OCI-LY1 (cell line): ENCODE measurements at regions not wholly inside any gene's neighbourhood (a gene's known extent, or its start where the extent isn't known, plus 50 kb on each side); places are given as distances from the start of the nearest gene placed in this dataset.

Source experiments
- H2AFZ ChIP-seq: fragments of 200-600 bp; sonication (generic), shearing (Covaris generic); 2 replicates; pipeline ENCODE4 v1.6.0; 2014; ENCODE audit warnings: antibody characterized with exemption, mild to moderate bottlenecking, low read length
- H3F3A ChIP-seq: fragments of 200-600 bp; sonication (generic), shearing (Covaris generic); 2 replicates; pipeline ENCODE4 v1.6.0; 2014; ENCODE audit warnings: mild to moderate bottlenecking, antibody characterized with exemption, low read length, moderate library complexity; ENCODE audit not compliant: insufficient read depth
- H3K27ac ChIP-seq: fragments of 200-600 bp; sonication (generic); 2 replicates; pipeline ENCODE4 v1.5.1; 2014; ENCODE audit warnings: low read length, mixed run types, mild to moderate bottlenecking, low read depth; ENCODE audit not compliant: poor library complexity, severe bottlenecking
- H3K27me3 ChIP-seq: fragments of 200-600 bp; sonication (generic); 2 replicates; pipeline ENCODE4 v1.6.0; 2014; ENCODE audit warnings: antibody characterized with exemption, mild to moderate bottlenecking, low read length, moderate library complexity; ENCODE audit not compliant: insufficient read depth
- H3K36me3 ChIP-seq: fragments of 200-600 bp; sonication (generic); 2 replicates; pipeline ENCODE4 v1.6.1; 2014; ENCODE audit warnings: mild to moderate bottlenecking, antibody characterized with exemption, low read length, moderate library complexity, mixed read lengths; ENCODE audit not compliant: insufficient read depth
- H3K4me1 ChIP-seq: fragments of 200-600 bp; sonication (generic); 2 replicates; pipeline ENCODE4 v1.5.1; 2014; ENCODE audit warnings: mild to moderate bottlenecking, low read length, moderate library complexity; ENCODE audit not compliant: insufficient read depth, severe bottlenecking
- H3K4me2 ChIP-seq: fragments of 200-600 bp; sonication (generic), shearing (Covaris generic); 2 replicates; pipeline ENCODE4 v1.6.1; 2014; ENCODE audit warnings: low read length
- H3K4me3 ChIP-seq: fragments of 200-600 bp; sonication (generic); 2 replicates; pipeline ENCODE4 v1.5.1; 2014; ENCODE audit warnings: low read length, low read depth, mild to moderate bottlenecking, mixed read lengths; ENCODE audit not compliant: poor library complexity, severe bottlenecking
- H3K79me2 ChIP-seq: fragments of 200-600 bp; shearing (Covaris generic); 2 replicates; pipeline ENCODE4 v1.6.1; 2016; ENCODE audit warnings: mixed run types, low read length, mixed read lengths; ENCODE audit not compliant: insufficient read depth
- H3K9ac ChIP-seq: fragments of 200-600 bp; sonication (generic), shearing (Covaris generic); 2 replicates; pipeline ENCODE4 v1.6.1; 2014; ENCODE audit warnings: mild to moderate bottlenecking, low read length, mixed read lengths
- H3K9me2 ChIP-seq: fragments of 200-600 bp; sonication (generic), shearing (Covaris generic); 2 replicates; pipeline ENCODE4 v1.6.1; 2014; ENCODE audit warnings: low read depth, mild to moderate bottlenecking, low read length, mixed read lengths
- H3K9me3 ChIP-seq: fragments of 200-600 bp; shearing (Covaris generic); 2 replicates; pipeline ENCODE4 v1.6.1; 2014; ENCODE audit warnings: low read length, mixed read lengths
- H4K20me1 ChIP-seq: fragments of 200-600 bp; sonication (generic), shearing (Covaris generic); 2 replicates; pipeline ENCODE4 v1.6.0; 2016; ENCODE audit warnings: mild to moderate bottlenecking, low read length; ENCODE audit not compliant: insufficient read depth
- CTCF ChIP-seq: fragments of 200-600 bp; sonication (generic), shearing (Covaris generic); IDR thresholded peaks from 2 replicates; pipeline ENCODE4 v1.5.1; 2017; ENCODE audit warnings: mild to moderate bottlenecking, antibody characterized with exemption, low read length, moderate library complexity, mixed read lengths
- EZH2 ChIP-seq: fragments of 200-600 bp; sonication (generic), shearing (Covaris generic); IDR thresholded peaks from 2 replicates; pipeline ENCODE4 v1.8.0; 2017; ENCODE audit warnings: borderline replicate concordance, mixed run types, mild to moderate bottlenecking, antibody characterized with exemption, low read length, moderate library complexity, mixed read lengths

GRCh38 chr11:42311514-42311913 is 852.1 kb upstream of the LRRC4C start:
- Histone ChIP-seq H3K4me3 (no peak overlapping the region), H3K9me2 (no peaks in the 10 kb centered on the region), H3K4me1 (no peaks in the 10 kb centered on the region), H2AFZ (no peak overlapping the region), H4K20me1 (no peaks in the 10 kb centered on the region), H3K27ac (no peak overlapping the region), H3K27me3 (no peaks in the 10 kb centered on the region), H3K9me3 (no peaks in the 10 kb centered on the region), H3K79me2 (no peaks in the 10 kb centered on the region), H3K36me3 (no peaks in the 10 kb centered on the region), H3F3A (no peaks in the 10 kb centered on the region), H3K9ac (no peak overlapping the region), H3K4me2 (no peak overlapping the region)
- no peak for TF ChIP-seq CTCF
- no peak for TF ChIP-seq EZH2

- no peak overlapping the region for H3K4me3 ChIP-seq
- no peak overlapping the region for H2AFZ ChIP-seq
- H3F3A ChIP-seq, result no peaks in the 10 kb centered on the region
- no peaks in the 10 kb centered on the region for H3K36me3 ChIP-seq
- no peaks in the 10 kb centered on the region for H3K79me2 ChIP-seq
- H4K20me1 ChIP-seq, result no peaks in the 10 kb centered on the region
- H3K9me3 ChIP-seq, result no peaks in the 10 kb centered on the region
- no peaks in the 10 kb centered on the region for H3K9me2 ChIP-seq
- no peaks in the 10 kb centered on the region for H3K27me3 ChIP-seq
- H3K27ac ChIP-seq, result no peak overlapping the region
- no peaks in the 10 kb centered on the region for H3K4me1 ChIP-seq
- no peak overlapping the region for H3K4me2 ChIP-seq
- H3K9ac ChIP-seq, result no peak overlapping the region
- TF ChIP-seq CTCF (no peak), EZH2 (no peak)
These were observed 852.5 kb upstream of the LRRC4C start for GRCh38 chr11:42311944-42312343.

- Histone ChIP-seq H3K27ac (no peak overlapping the region), H3K9me2 (no peaks in the 10 kb centered on the region), H4K20me1 (no peaks in the 10 kb centered on the region), H3F3A (no peaks in the 10 kb centered on the region), H3K9ac (no peak overlapping the region), H3K79me2 (no peaks in the 10 kb centered on the region), H3K36me3 (no peaks in the 10 kb centered on the region), H3K27me3 (no peaks in the 10 kb centered on the region), H3K4me3 (no peak overlapping the region), H3K4me1 (no peaks in the 10 kb centered on the region), H3K4me2 (no peak overlapping the region), H2AFZ (no peak overlapping the region), H3K9me3 (no peaks in the 10 kb centered on the region)
- no peak for TF ChIP-seq CTCF
- no peak for TF ChIP-seq EZH2
These were observed 855.8 kb upstream of the LRRC4C start for GRCh38 chr11:42315267-42315666.
